HepG2 (cell line): ENCODE measurements at regions not wholly inside any gene's neighbourhood (a gene's known extent, or its start where the extent isn't known, plus 50 kb on each side); places are given as distances from the start of the nearest gene placed in this dataset.

Experiments used
- AFF4 ChIP-seq: sonication (generic); formaldehyde crosslinking; IDR thresholded peaks from 2 replicates; pipeline ENCODE4 v1.4.0; 2020; ENCODE audit warnings: missing genetic modification reagents
- GMEB1 ChIP-seq: sonication (generic); formaldehyde crosslinking; IDR thresholded peaks from 2 replicates; pipeline ENCODE4 v1.5.1; 2020; ENCODE audit warnings: missing genetic modification reagents, mild to moderate bottlenecking, borderline replicate concordance
- MYPOP ChIP-seq: sonication (generic); formaldehyde crosslinking; IDR thresholded peaks from 2 replicates; pipeline ENCODE4 v1.8.1; 2023; ENCODE audit warnings: mild to moderate bottlenecking, moderate library complexity, missing genetic modification reagents
- ZNF160 ChIP-seq: sonication (generic); formaldehyde crosslinking; IDR thresholded peaks from 2 replicates; pipeline ENCODE4 v1.8.0; 2022; ENCODE audit warnings: mild to moderate bottlenecking, inconsistent platforms, missing genetic modification reagents
- ZNF350 ChIP-seq: sonication (generic); formaldehyde crosslinking; IDR thresholded peaks from 2 replicates; pipeline ENCODE4 v1.4.0; 2020; ENCODE audit warnings: mild to moderate bottlenecking, low read depth, missing genetic modification reagents, borderline replicate concordance
- ZNF407 ChIP-seq: sonication (generic); formaldehyde crosslinking; IDR thresholded peaks from one replicate; pipeline ENCODE4 v1.5.1; 2020; ENCODE audit warnings: mild to moderate bottlenecking, missing genetic modification reagents; ENCODE audit errors: not compliant biosample characterization

- TF ChIP-seq ZNF407 (CRISPR knock-in tag), result no peak
- no peak for TF ChIP-seq AFF4 (CRISPR knock-in tag)
- TF ChIP-seq ZNF350, result no peak
- TF ChIP-seq MYPOP (CRISPR knock-in tag), result no peak
- no peak for TF ChIP-seq GMEB1 (CRISPR knock-in tag)
- TF ChIP-seq ZNF160, result no peak
Observed at GRCh38 chr15:81724536-81724935, 321.3 kb downstream of the MEX3B start (continued).
